DOHH2 (cell line): ENCODE measurements at regions not wholly inside any gene's neighbourhood (a gene's known extent, or its start where the extent isn't known, plus 50 kb on each side); places are given as distances from the start of the nearest gene placed in this dataset.

ENCODE experiments used
- H3F3A ChIP-seq: fragments of 200-600 bp; sonication (generic), shearing (Covaris generic); 2 replicates; pipeline ENCODE4 v1.6.0; 2016; ENCODE audit warnings: antibody characterized with exemption, mild to moderate bottlenecking; ENCODE audit not compliant: control insufficient read depth, insufficient read depth
- H3K27ac ChIP-seq: fragments of 200-600 bp; sonication (generic); 2 replicates; pipeline ENCODE4 v1.5.1; 2014; ENCODE audit warnings: low read depth, mild to moderate bottlenecking, low read length, moderate library complexity
- H3K27me3 ChIP-seq: fragments of 200-600 bp; sonication (generic); 2 replicates; pipeline ENCODE4 v1.6.1; 2014; ENCODE audit warnings: mild to moderate bottlenecking, low read length, mixed read lengths; ENCODE audit not compliant: control insufficient read depth
- H3K36me3 ChIP-seq: fragments of 200-600 bp; sonication (generic); 2 replicates; pipeline ENCODE4 v1.6.1; 2014; ENCODE audit warnings: mild to moderate bottlenecking, low read length, moderate library complexity, mixed read lengths; ENCODE audit not compliant: control insufficient read depth
- H3K4me1 ChIP-seq: fragments of 200-600 bp; sonication (generic); 2 replicates; pipeline ENCODE4 v1.6.1; 2014; ENCODE audit warnings: mild to moderate bottlenecking, low read length, mixed read lengths; ENCODE audit not compliant: control insufficient read depth
- H3K4me2 ChIP-seq: fragments of 200-600 bp; sonication (generic); 2 replicates; pipeline ENCODE4 v1.6.0; 2014; ENCODE audit warnings: mild to moderate bottlenecking, low read length, moderate library complexity
- H3K4me3 ChIP-seq: fragments of 200-600 bp; sonication (generic); 2 replicates; pipeline ENCODE4 v1.5.1; 2014; ENCODE audit warnings: mild to moderate bottlenecking, low read length, mixed read lengths
- H3K79me2 ChIP-seq: fragments of 200-600 bp; sonication (generic); 2 replicates; pipeline ENCODE4 v1.6.1; 2014; ENCODE audit warnings: mild to moderate bottlenecking, low read length, mixed read lengths; ENCODE audit not compliant: control insufficient read depth
- H3K9me2 ChIP-seq: fragments of 200-600 bp; sonication (generic); replicated peaks from 2 replicates; pipeline ENCODE4 v1.6.1; 2014; ENCODE audit warnings: mild to moderate bottlenecking, low read length, mixed read lengths; ENCODE audit not compliant: control insufficient read depth
- H3K9me3 ChIP-seq: fragments of 200-600 bp; sonication (generic); 2 replicates; pipeline ENCODE4 v1.6.1; 2014; ENCODE audit warnings: antibody characterized with exemption, low read length, mixed read lengths; ENCODE audit not compliant: control insufficient read depth, insufficient read depth
- H4K20me1 ChIP-seq: fragments of 200-600 bp; sonication (generic); 2 replicates; pipeline ENCODE4 v1.6.0; 2014; ENCODE audit warnings: low read depth, mild to moderate bottlenecking, antibody characterized with exemption, low read length, moderate library complexity; ENCODE audit not compliant: control insufficient read depth, insufficient read depth
- CTCF ChIP-seq: fragments of 200-600 bp; sonication (generic); IDR thresholded peaks from one replicate; pipeline ENCODE4 v1.5.1; 2014; ENCODE audit warnings: antibody characterized with exemption, mild to moderate bottlenecking, low read depth, low read length; ENCODE audit not compliant: poor library complexity, severe bottlenecking
- EZH2phosphoT487 ChIP-seq: fragments of 200-600 bp; sonication (generic); IDR thresholded peaks from 2 replicates; pipeline ENCODE4 v1.6.1; 2017; ENCODE audit warnings: borderline replicate concordance, mild to moderate bottlenecking, antibody characterized with exemption, low read length, moderate library complexity, mixed read lengths

- H3K4me2 ChIP-seq, result no peak overlapping the region
- no peak overlapping the region for H3K27ac ChIP-seq
- H3K9me3 ChIP-seq, result no peaks in the 10 kb centered on the region
- H3K27me3 ChIP-seq, result no peaks in the 10 kb centered on the region
- no peaks in the 10 kb centered on the region for H3K9me2 ChIP-seq
- no peaks in the 10 kb centered on the region for H3K79me2 ChIP-seq
- no peaks in the 10 kb centered on the region for H4K20me1 ChIP-seq
- H3K4me1 ChIP-seq, result no peaks in the 10 kb centered on the region
- no peak overlapping the region for H3K4me3 ChIP-seq
- no peaks in the 10 kb centered on the region for H3F3A ChIP-seq
- no peak for TF ChIP-seq EZH2phosphoT487
- no peak for TF ChIP-seq CTCF
- no peaks in the 10 kb centered on the region for H3K36me3 ChIP-seq
Measured at GRCh38 chrX:130523460-130524394, 121.9 kb downstream of the RBMX2 start.

GRCh38 chrX:130524476-130525194, 122.8 kb downstream of the RBMX2 start:
- no peaks in the 10 kb centered on the region for H3K36me3 ChIP-seq
- H3K79me2 ChIP-seq, result no peaks in the 10 kb centered on the region
- no peaks in the 10 kb centered on the region for H3K9me2 ChIP-seq
- no peak overlapping the region for H3K4me3 ChIP-seq
- no peaks in the 10 kb centered on the region for H3F3A ChIP-seq
- H3K4me2 ChIP-seq, result no peak overlapping the region
- TF ChIP-seq CTCF (no peak), EZH2phosphoT487 (no peak)
- H3K9me3 ChIP-seq, result no peaks in the 10 kb centered on the region
- H3K27ac ChIP-seq, result no peak overlapping the region
- no peaks in the 10 kb centered on the region for H4K20me1 ChIP-seq
- no peaks in the 10 kb centered on the region for H3K27me3 ChIP-seq
- H3K4me1 ChIP-seq, result no peaks in the 10 kb centered on the region

- no peaks in the 10 kb centered on the region for H3K36me3 ChIP-seq
- no peaks in the 10 kb centered on the region for H3K4me1 ChIP-seq
- H3K4me3 ChIP-seq, result no peak overlapping the region
- no peak overlapping the region for H3K27ac ChIP-seq
- no peak for TF ChIP-seq CTCF
- TF ChIP-seq EZH2phosphoT487, result no peak
- H3K4me2 ChIP-seq, result no peak overlapping the region
- no peaks in the 10 kb centered on the region for H3K9me2 ChIP-seq
- H3F3A ChIP-seq, result no peaks in the 10 kb centered on the region
- no peaks in the 10 kb centered on the region for H3K27me3 ChIP-seq
- H3K9me3 ChIP-seq, result no peaks in the 10 kb centered on the region
- no peaks in the 10 kb centered on the region for H3K79me2 ChIP-seq
- no peaks in the 10 kb centered on the region for H4K20me1 ChIP-seq
Measured at GRCh38 chrX:130529531-130529930, 127.7 kb downstream of the RBMX2 start.
